ENCODE measurements at regions not wholly inside any gene's neighbourhood (a gene's known extent, or its start where the extent isn't known, plus 50 kb on each side); places are given as distances from the start of the nearest gene placed in this dataset. TPM values are rescaled to one million over a fixed set of nuclear protein-coding genes. Genes with fewer than 3 reads are reported as not detected.

GRCh38 chr4:164648151-164648848, 105.6 kb upstream of the SMIM31 start:
- DNase-seq (ENCODE audit: low read depth): peak; percentile 89

- no peak for DNase-seq (ENCODE audit: low read depth)
Observed at GRCh38 chr4:164648849-164649212, 105.1 kb upstream of the SMIM31 start.

GRCh38 chr4:164659765-164660164, 94.2 kb upstream of the SMIM31 start:
- no peak for DNase-seq (ENCODE audit: low read depth)

GRCh38 chr4:164676152-164676551, 77.8 kb upstream of the SMIM31 start:
- peak; percentile 36 for DNase-seq (ENCODE audit: low read depth)

GRCh38 chr4:164683040-164683439, 70.9 kb upstream of the SMIM31 start:
- DNase-seq (ENCODE audit: low read depth): no peak

GRCh38 chr4:164695650-164696049, 58.3 kb upstream of the SMIM31 start:
- DNase-seq (ENCODE audit: low read depth): no peak

GRCh38 chr4:164700471-164700870, 53.5 kb upstream of the SMIM31 start:
- DNase-seq (ENCODE audit: low read depth): peak; percentile 34

GRCh38 chr4:164701665-164702064, 52.3 kb upstream of the SMIM31 start:
- no peak for DNase-seq (ENCODE audit: low read depth)

Small RNAs in the stretch of these regions (small RNA-seq; reads per million reads assigned to genes)
- gene AC074198.2 (not detected), gene RNU6-284P (not detected)
